Hepatocyte (in vitro differentiated cells): ENCODE measurements at regions not wholly inside any gene's neighbourhood (a gene's known extent, or its start where the extent isn't known, plus 50 kb on each side); places are given as distances from the start of the nearest gene placed in this dataset.
A peak's percentile ranks its signal among the peaks of the same experiment; 100 is the strongest.

Experiments used
- DNase-seq: peaks from one replicate; pipeline ENCODE4 v3.0.0-alpha.2; 2016; ENCODE audit warnings: low spot score
- H2AFZ ChIP-seq: fragments of 200-600 bp; sonication (generic); 2 replicates; pipeline ENCODE4 v1.6.0; 2016; ENCODE audit warnings: antibody characterized with exemption, mild to moderate bottlenecking
- H3K27ac ChIP-seq: fragments of 200-600 bp; sonication (generic); 2 replicates; pipeline ENCODE4 v1.5.1; 2016; ENCODE audit warnings: mild to moderate bottlenecking
- H3K27me3 ChIP-seq: fragments of 200-600 bp; sonication (generic); 2 replicates; pipeline ENCODE4 v1.6.1; 2016
- H3K36me3 ChIP-seq: fragments of 200-600 bp; sonication (generic); replicated peaks from 2 replicates; pipeline ENCODE4 v1.5.1; 2016; ENCODE audit warnings: low read depth; ENCODE audit not compliant: insufficient read depth
- H3K4me1 ChIP-seq: fragments of 200-600 bp; sonication (generic); 2 replicates; pipeline ENCODE4 v1.5.1; 2016; ENCODE audit warnings: mild to moderate bottlenecking, moderate library complexity; ENCODE audit not compliant: insufficient read depth
- H3K4me2 ChIP-seq: fragments of 200-600 bp; sonication (generic); 2 replicates; pipeline ENCODE4 v1.6.0; 2016
- H3K4me3 ChIP-seq: fragments of 200-600 bp; sonication (generic); 2 replicates; pipeline ENCODE4 v1.5.1; 2016; ENCODE audit warnings: mild to moderate bottlenecking
- H3K79me2 ChIP-seq: fragments of 200-600 bp; sonication (generic); 2 replicates; pipeline ENCODE4 v1.6.0; 2017; ENCODE audit warnings: mild to moderate bottlenecking
- H3K9me2 ChIP-seq: fragments of 200-600 bp; sonication (generic); replicated peaks from 2 replicates; pipeline ENCODE4 v1.6.0; 2017; ENCODE audit warnings: mild to moderate bottlenecking; ENCODE audit not compliant: insufficient read depth
- H3K9me3 ChIP-seq: fragments of 200-600 bp; sonication (generic); 2 replicates; pipeline ENCODE4 v1.5.1; 2016; ENCODE audit warnings: low read depth, mild to moderate bottlenecking
- H4K20me1 ChIP-seq: fragments of 200-600 bp; sonication (generic); 2 replicates; pipeline ENCODE4 v1.6.0; 2016; ENCODE audit warnings: mild to moderate bottlenecking; ENCODE audit not compliant: insufficient read depth, poor library complexity, severe bottlenecking
- EZH2 ChIP-seq: fragments of 200-600 bp; sonication (generic); IDR thresholded peaks from 2 replicates; pipeline ENCODE4 v1.6.1; 2016; ENCODE audit warnings: antibody characterized with exemption, mild to moderate bottlenecking, borderline replicate concordance
- EZH2phosphoT487 ChIP-seq: fragments of 200-600 bp; sonication (generic); IDR thresholded peaks from one replicate; pipeline ENCODE4 v1.6.1; 2018; ENCODE audit warnings: antibody characterized with exemption, mild to moderate bottlenecking, low read depth, moderate library complexity; ENCODE audit not compliant: unreplicated experiment, severe bottlenecking
- WGBS: methylation state at CpG from one replicate; pipeline ENCODE4 v1.1.6; 2016; ENCODE audit warnings: low lambda C conversion rate; ENCODE audit errors: missing lambda C conversion rate; 5-methylcytosine and 5-hydroxymethylcytosine counted together
- TF ChIP-seq, protein P1 (sequence below): fragments of 200-600 bp; sonication (generic); IDR thresholded peaks from 2 replicates; pipeline ENCODE4 v1.5.1; 2016; ENCODE audit warnings: antibody characterized with exemption, mild to moderate bottlenecking; ENCODE audit not compliant: poor library complexity

DNA sequence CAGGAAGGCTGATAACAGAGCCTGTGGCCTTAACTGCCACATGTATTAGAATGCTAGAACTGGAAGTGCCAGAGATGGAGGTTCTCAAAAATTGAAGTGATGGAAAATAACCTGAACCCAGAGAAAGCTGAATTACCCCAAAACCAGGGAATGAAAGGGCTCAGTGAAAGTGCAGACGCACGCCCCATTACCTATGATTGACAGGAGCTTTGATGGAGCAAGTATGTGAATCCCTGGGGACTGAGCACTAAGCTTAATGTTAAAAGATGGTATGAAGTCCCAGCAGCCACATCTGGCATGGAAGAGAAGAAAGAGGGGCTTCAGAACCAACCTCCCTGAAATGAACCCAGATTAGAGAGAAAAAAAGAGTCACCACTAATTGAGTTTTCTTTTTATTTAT is 118.4 kb upstream of the FHIT start:
- Histone ChIP-seq H2AFZ (no peak overlapping the region), H3K27me3 (no peaks in the 10 kb centered on the region), H3K79me2 (no peaks in the 10 kb centered on the region), H3K4me2 (no peak overlapping the region), H3K4me3 (no peak overlapping the region), H4K20me1 (no peaks in the 10 kb centered on the region), H3K36me3 (no peaks in the 10 kb centered on the region), H3K4me1 (no peaks in the 10 kb centered on the region), H3K9me2 (no peaks in the 10 kb centered on the region), H3K9me3 (no peaks in the 10 kb centered on the region), H3K27ac (no peak overlapping the region)
- WGBS = 94% methylated on average over 2 of the region's 2 CpGs
- DNase-seq = no peak
- TF ChIP-seq, protein P1, sequence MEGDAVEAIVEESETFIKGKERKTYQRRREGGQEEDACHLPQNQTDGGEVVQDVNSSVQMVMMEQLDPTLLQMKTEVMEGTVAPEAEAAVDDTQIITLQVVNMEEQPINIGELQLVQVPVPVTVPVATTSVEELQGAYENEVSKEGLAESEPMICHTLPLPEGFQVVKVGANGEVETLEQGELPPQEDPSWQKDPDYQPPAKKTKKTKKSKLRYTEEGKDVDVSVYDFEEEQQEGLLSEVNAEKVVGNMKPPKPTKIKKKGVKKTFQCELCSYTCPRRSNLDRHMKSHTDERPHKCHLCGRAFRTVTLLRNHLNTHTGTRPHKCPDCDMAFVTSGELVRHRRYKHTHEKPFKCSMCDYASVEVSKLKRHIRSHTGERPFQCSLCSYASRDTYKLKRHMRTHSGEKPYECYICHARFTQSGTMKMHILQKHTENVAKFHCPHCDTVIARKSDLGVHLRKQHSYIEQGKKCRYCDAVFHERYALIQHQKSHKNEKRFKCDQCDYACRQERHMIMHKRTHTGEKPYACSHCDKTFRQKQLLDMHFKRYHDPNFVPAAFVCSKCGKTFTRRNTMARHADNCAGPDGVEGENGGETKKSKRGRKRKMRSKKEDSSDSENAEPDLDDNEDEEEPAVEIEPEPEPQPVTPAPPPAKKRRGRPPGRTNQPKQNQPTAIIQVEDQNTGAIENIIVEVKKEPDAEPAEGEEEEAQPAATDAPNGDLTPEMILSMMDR = no peak
- TF ChIP-seq EZH2 = no peak
- no peak for TF ChIP-seq EZH2phosphoT487

DNA sequence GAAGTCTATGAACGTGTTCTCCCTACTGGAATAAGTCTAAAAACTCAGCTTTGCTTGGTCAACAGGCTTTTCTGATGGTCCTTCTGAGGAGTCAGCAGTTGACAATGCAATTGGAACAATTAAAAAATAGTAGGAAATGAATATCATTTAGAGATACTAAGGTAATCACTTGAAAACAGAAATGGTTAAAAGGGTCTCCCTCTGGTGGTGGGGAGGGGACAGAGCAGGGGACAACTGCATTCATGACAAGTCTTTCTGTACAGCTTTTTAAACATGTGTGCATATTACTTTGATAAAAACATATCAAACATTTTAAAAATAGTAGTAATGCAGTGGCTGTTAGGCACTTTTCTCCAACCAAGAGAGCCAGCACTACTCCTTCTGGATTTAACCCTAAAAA is 119.9 kb upstream of the FHIT start:
- DNase-seq = peak; percentile 15
- H2AFZ ChIP-seq = no peak overlapping the region
- no peak overlapping the region for H3K4me3 ChIP-seq
- no peak overlapping the region for H3K27ac ChIP-seq
- no peaks in the 10 kb centered on the region for H4K20me1 ChIP-seq
- H3K9me3 ChIP-seq = no peaks in the 10 kb centered on the region
- 83% methylated on average over 1 of the region's 1 CpG for WGBS
- no peak for TF ChIP-seq EZH2phosphoT487
- TF ChIP-seq, protein P1 = peak; percentile 57
- no peaks in the 10 kb centered on the region for H3K9me2 ChIP-seq
- H3K79me2 ChIP-seq = no peaks in the 10 kb centered on the region
- H3K36me3 ChIP-seq = no peaks in the 10 kb centered on the region
- H3K4me1 ChIP-seq = no peaks in the 10 kb centered on the region
- no peak overlapping the region for H3K4me2 ChIP-seq
- H3K27me3 ChIP-seq = no peaks in the 10 kb centered on the region

DNA sequence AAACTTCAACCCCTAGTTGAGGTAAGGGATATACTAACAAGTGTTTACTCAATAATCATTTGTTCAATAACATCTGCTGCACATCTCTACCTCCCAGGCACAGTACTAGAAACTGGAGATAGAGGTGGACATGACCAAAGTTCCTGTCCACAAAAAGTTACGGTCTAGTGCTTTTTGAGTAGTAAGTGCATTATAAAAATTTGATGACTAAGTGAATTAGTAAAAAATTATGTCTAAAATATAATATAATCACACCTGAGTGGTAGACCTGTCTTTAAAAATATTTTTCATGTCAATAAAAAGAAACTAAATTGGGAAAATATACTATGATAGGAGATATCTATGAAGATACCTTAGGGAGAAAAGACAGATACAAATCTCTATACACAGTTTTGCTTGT is 121.5 kb upstream of the FHIT start:
- TF ChIP-seq EZH2 (no peak), EZH2phosphoT487 (no peak)
- TF ChIP-seq, protein P1 = no peak

DNA sequence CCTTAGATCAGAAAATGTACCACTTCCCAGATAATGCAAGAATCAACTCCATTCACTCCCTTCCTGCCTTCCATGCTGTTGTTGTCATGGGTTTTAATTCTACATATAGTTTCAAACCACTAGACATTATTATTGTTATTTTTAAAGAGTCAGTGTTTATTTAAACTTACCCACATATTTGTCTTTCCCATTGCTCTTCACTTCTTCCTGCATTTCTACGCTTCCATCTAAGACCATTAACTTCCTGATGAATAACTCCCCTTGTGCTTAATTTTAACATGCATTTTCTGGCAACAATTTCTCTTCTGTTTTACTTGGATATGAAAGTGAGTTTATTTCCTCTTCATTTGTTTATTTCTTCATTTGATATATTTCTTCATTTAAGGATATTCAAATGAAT is 127.1 kb upstream of the FHIT start:
- H3K79me2 ChIP-seq = no peaks in the 10 kb centered on the region
- DNase-seq = no peak
- H3K9me3 ChIP-seq = no peaks in the 10 kb centered on the region
- no peaks in the 10 kb centered on the region for H3K27me3 ChIP-seq
- H3K27ac ChIP-seq = no peak overlapping the region
- H3K4me3 ChIP-seq = no peak overlapping the region
- H3K9me2 ChIP-seq = no peaks in the 10 kb centered on the region
- H3K36me3 ChIP-seq = no peaks in the 10 kb centered on the region
- no peaks in the 10 kb centered on the region for H4K20me1 ChIP-seq
- 81% methylated on average over 1 of the region's 1 CpG for WGBS
- H3K4me1 ChIP-seq = no peaks in the 10 kb centered on the region
- no peak overlapping the region for H2AFZ ChIP-seq
- H3K4me2 ChIP-seq = no peak overlapping the region
- TF ChIP-seq EZH2phosphoT487 (no peak), EZH2 (no peak)
- TF ChIP-seq, protein P1 = no peak

More for the DNA sequence above, 121.5 kb upstream of the FHIT start:
- 97% methylated on average over 1 of the region's 1 CpG for WGBS
- Histone ChIP-seq H3K9me2 (no peaks in the 10 kb centered on the region), H3K4me2 (no peak overlapping the region), H3K27ac (no peak overlapping the region), H2AFZ (no peak overlapping the region), H3K79me2 (no peaks in the 10 kb centered on the region), H3K36me3 (no peaks in the 10 kb centered on the region), H3K27me3 (no peaks in the 10 kb centered on the region), H4K20me1 (no peaks in the 10 kb centered on the region), H3K4me3 (no peak overlapping the region), H3K9me3 (no peaks in the 10 kb centered on the region), H3K4me1 (no peaks in the 10 kb centered on the region)
- DNase-seq = no peak
